ENCODE measurements at regions not wholly inside any gene's neighbourhood (a gene's known extent, or its start where the extent isn't known, plus 50 kb on each side); places are given as distances from the start of the nearest gene placed in this dataset.

DNA sequence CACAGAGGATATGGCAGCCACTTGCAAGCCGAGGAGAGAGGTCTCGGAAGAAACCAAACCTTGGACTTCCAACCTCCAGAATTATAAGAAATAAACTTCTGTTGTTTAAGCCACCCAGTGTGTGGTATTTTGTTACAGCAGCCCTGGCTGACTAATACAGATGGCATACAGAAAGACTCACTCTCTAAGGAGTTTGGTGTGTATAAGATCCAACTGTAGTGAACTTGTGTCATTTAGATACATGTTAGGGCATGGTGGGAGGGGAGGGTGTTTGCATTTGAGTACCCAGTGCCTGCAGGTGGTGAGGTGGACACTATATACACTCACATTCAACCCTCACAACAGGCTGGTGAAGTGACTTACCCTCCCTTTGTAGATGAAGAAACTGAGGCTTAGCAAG, 233.2 kb upstream of the KLF3 start:
- intact Hi-C loops (cut with micrococcal nuclease), result no loop called here
- Histone ChIP-seq H3K4me1 (ENCODE audit: control insufficient read depth in 1 of 2, insufficient read depth in 2 of 2, low read length in 2 of 2) (no peaks in the 10 kb centered on the region), H3K27ac (ENCODE audit: low read depth, low read length) (no peak overlapping the region), H3K4me2 (ENCODE audit: low read length) (no peak overlapping the region), H3K4me3 (replicated peaks in 1 of 2; ENCODE audit: low read depth in 1 of 2, low read length in 2 of 2) (no peak overlapping the region), H3K27me3 (ENCODE audit: insufficient read depth, low read length) (no peaks in the 10 kb centered on the region), H4K20me1 (ENCODE audit: insufficient read depth) (no peaks in the 10 kb centered on the region), H3K79me2 (ENCODE audit: insufficient read depth, low read length) (no peaks in the 10 kb centered on the region), H3K9me2 (ENCODE audit: insufficient read depth) (no peaks in the 10 kb centered on the region), H3K9me3 (ENCODE audit: control insufficient read depth in 1 of 2, insufficient read depth in 1 of 2, low read depth in 1 of 2, low read length in 2 of 2) (no peaks in the 10 kb centered on the region), H3K36me3 (ENCODE audit: control insufficient read depth in 1 of 2, insufficient read depth in 2 of 2, low read length in 2 of 2) (no peaks in the 10 kb centered on the region), H2AFZ (ENCODE audit: low read depth, low read length, poor library complexity, severe bottlenecking) (no peak overlapping the region), H3K9ac (ENCODE audit: low read length) (no peak overlapping the region)
- POLR2A ChIA-PET, result no interaction called here
- no TSS peak for BruUV-seq (replicated peaks)
- RAD21 ChIA-PET (ENCODE audit: low non-redundant PET in 1 of 2, low total read pairs in 2 of 2, uncharacterized antibody in 2 of 2, unreplicated experiment in 2 of 2), result no interaction called here
- DNase-seq (ENCODE audit: low read depth, low spot score) (no peak), ATAC-seq (no peak)
- TF ChIP-seq, protein P1, sequence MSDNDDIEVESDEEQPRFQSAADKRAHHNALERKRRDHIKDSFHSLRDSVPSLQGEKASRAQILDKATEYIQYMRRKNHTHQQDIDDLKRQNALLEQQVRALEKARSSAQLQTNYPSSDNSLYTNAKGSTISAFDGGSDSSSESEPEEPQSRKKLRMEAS (IDR thresholded peaks at IDR 0.05), result no peak
- TF ChIP-seq, protein P2, sequence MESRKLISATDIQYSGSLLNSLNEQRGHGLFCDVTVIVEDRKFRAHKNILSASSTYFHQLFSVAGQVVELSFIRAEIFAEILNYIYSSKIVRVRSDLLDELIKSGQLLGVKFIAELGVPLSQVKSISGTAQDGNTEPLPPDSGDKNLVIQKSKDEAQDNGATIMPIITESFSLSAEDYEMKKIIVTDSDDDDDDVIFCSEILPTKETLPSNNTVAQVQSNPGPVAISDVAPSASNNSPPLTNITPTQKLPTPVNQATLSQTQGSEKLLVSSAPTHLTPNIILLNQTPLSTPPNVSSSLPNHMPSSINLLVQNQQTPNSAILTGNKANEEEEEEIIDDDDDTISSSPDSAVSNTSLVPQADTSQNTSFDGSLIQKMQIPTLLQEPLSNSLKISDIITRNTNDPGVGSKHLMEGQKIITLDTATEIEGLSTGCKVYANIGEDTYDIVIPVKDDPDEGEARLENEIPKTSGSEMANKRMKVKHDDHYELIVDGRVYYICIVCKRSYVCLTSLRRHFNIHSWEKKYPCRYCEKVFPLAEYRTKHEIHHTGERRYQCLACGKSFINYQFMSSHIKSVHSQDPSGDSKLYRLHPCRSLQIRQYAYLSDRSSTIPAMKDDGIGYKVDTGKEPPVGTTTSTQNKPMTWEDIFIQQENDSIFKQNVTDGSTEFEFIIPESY (IDR thresholded peaks at IDR 0.05; ENCODE audit: extremely low read depth, insufficient replicate concordance, low read length), result no peak
- TF ChIP-seq SRF (IDR thresholded peaks at IDR 0.05; ENCODE audit: low read depth), result no peak
- no peak for TF ChIP-seq EZH2 (IDR thresholded peaks at IDR 0.05)
- TF ChIP-seq CEBPB (IDR thresholded peaks at IDR 0.05; ENCODE audit: low read depth), result no peak
- no peak for TF ChIP-seq JUND (IDR thresholded peaks at IDR 0.05)
- TF ChIP-seq, protein P3, sequence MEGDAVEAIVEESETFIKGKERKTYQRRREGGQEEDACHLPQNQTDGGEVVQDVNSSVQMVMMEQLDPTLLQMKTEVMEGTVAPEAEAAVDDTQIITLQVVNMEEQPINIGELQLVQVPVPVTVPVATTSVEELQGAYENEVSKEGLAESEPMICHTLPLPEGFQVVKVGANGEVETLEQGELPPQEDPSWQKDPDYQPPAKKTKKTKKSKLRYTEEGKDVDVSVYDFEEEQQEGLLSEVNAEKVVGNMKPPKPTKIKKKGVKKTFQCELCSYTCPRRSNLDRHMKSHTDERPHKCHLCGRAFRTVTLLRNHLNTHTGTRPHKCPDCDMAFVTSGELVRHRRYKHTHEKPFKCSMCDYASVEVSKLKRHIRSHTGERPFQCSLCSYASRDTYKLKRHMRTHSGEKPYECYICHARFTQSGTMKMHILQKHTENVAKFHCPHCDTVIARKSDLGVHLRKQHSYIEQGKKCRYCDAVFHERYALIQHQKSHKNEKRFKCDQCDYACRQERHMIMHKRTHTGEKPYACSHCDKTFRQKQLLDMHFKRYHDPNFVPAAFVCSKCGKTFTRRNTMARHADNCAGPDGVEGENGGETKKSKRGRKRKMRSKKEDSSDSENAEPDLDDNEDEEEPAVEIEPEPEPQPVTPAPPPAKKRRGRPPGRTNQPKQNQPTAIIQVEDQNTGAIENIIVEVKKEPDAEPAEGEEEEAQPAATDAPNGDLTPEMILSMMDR (IDR thresholded peaks at IDR 0.05 in 2 of 3, conservative IDR thresholded peaks at IDR 0.05 in 1 of 3; ENCODE audit: borderline replicate concordance in 1 of 3, insufficient read depth in 1 of 3, low read depth in 2 of 3, low read length in 2 of 3), result no peak
- TF ChIP-seq, protein P4, sequence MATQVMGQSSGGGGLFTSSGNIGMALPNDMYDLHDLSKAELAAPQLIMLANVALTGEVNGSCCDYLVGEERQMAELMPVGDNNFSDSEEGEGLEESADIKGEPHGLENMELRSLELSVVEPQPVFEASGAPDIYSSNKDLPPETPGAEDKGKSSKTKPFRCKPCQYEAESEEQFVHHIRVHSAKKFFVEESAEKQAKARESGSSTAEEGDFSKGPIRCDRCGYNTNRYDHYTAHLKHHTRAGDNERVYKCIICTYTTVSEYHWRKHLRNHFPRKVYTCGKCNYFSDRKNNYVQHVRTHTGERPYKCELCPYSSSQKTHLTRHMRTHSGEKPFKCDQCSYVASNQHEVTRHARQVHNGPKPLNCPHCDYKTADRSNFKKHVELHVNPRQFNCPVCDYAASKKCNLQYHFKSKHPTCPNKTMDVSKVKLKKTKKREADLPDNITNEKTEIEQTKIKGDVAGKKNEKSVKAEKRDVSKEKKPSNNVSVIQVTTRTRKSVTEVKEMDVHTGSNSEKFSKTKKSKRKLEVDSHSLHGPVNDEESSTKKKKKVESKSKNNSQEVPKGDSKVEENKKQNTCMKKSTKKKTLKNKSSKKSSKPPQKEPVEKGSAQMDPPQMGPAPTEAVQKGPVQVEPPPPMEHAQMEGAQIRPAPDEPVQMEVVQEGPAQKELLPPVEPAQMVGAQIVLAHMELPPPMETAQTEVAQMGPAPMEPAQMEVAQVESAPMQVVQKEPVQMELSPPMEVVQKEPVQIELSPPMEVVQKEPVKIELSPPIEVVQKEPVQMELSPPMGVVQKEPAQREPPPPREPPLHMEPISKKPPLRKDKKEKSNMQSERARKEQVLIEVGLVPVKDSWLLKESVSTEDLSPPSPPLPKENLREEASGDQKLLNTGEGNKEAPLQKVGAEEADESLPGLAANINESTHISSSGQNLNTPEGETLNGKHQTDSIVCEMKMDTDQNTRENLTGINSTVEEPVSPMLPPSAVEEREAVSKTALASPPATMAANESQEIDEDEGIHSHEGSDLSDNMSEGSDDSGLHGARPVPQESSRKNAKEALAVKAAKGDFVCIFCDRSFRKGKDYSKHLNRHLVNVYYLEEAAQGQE (IDR thresholded peaks at IDR 0.05; ENCODE audit: low read depth), result no peak
- TF ChIP-seq FOSL1 (IDR thresholded peaks at IDR 0.05; ENCODE audit: low read depth), result no peak
- TF ChIP-seq EGR1 (IDR thresholded peaks at IDR 0.05; ENCODE audit: low read depth), result no peak
- TF ChIP-seq YY1 (IDR thresholded peaks at IDR 0.05; ENCODE audit: extremely low read depth, insufficient replicate concordance, low read depth, low read length), result no peak
- TF ChIP-seq, protein P5, sequence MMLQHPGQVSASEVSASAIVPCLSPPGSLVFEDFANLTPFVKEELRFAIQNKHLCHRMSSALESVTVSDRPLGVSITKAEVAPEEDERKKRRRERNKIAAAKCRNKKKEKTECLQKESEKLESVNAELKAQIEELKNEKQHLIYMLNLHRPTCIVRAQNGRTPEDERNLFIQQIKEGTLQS (IDR thresholded peaks at IDR 0.05), result no peak
- no peak for TF ChIP-seq TCF7L2 (IDR thresholded peaks at IDR 0.05; ENCODE audit: borderline replicate concordance, extremely low read depth, insufficient read depth, insufficient read length)
- TF ChIP-seq SP1 (IDR thresholded peaks at IDR 0.05; ENCODE audit: low read depth), result no peak
- TF ChIP-seq ZNF274 (IDR thresholded peaks at IDR 0.05; ENCODE audit: low read depth, low read length), result no peak
- no peak for TF ChIP-seq EZH2phosphoT487 (IDR thresholded peaks at IDR 0.05; ENCODE audit: borderline replicate concordance)
- TF ChIP-seq ZFX (IDR thresholded peaks at IDR 0.05), result no peak
- TF ChIP-seq POLR2AphosphoS5 (IDR thresholded peaks at IDR 0.05; ENCODE audit: low read depth, low read length), result no peak
- no peak for TF ChIP-seq CBX3 (IDR thresholded peaks at IDR 0.05; ENCODE audit: low read depth)
- no peak for TF ChIP-seq ELF1 (IDR thresholded peaks at IDR 0.05; ENCODE audit: borderline replicate concordance, low read depth)
- CTCF ChIA-PET, result no interaction called here
